K562 (cell line): ENCODE measurements at regions not wholly inside any gene's neighbourhood (a gene's known extent, or its start where the extent isn't known, plus 50 kb on each side); places are given as distances from the start of the nearest gene placed in this dataset.
A peak's percentile ranks its signal among the peaks of the same experiment; 100 is the strongest.

Experiments
- ATAC-seq: fragments of 200-7000 bp; cut with Tn5 transposase; 3 replicates; pipeline ENCODE4 v1.9.1; 2020; ENCODE audit warnings: moderate library complexity
- BruUV-seq: library from RNA; stranded (reverse); fragments of 400-500 nt; replicated peaks from 2 replicates; lab custom pipeline; 2021; lab: Mats Ljungman, UMichigan
- CTCF ChIA-PET: fragments of 300-600 bp; formaldehyde crosslinking; extraction: SDS; loops from one replicate; lab custom pipeline; 2021; ENCODE audit warnings: low intra/inter-chr PET ratio; lab: Yijun Ruan, JAX
- POLR2A ChIA-PET: fragments of 300-600, 350-650 bp; sonication (Branson Sonifier 250); formaldehyde crosslinking; extraction: SDS; loops from one replicate; lab custom pipeline; 2021; ENCODE audit warnings: antibody characterized with exemption, inconsistent platforms; lab: Yijun Ruan, JAX
- DNase-seq, 4 experiments: peaks; one replicate each; pipeline versions ENCODE4 v3.0.0 to v3.0.0-alpha.2; 2011 to 2018; ENCODE audit warnings: low spot score in 3 of 4, mixed read lengths in 3 of 4; ENCODE audit errors: extremely low read depth in 1 of 4
- FAIRE-seq: peaks from 2 replicates; lab custom pipeline; 2011; peaks lifted over from hg19 to GRCh38; lab: Jason Lieb, UNC
- H2AFZ ChIP-seq: 2 replicates; pipeline ENCODE4 v1.6.0; 2011; ENCODE audit warnings: low read depth, low read length, control low read depth, inconsistent platforms
- H3K27ac ChIP-seq: fragments of 200-600 bp; 3 replicates; pipeline ENCODE4 v1.8.0; 2011; ENCODE audit warnings: low read depth, mild to moderate bottlenecking, control low read depth, inconsistent platforms, low read length, moderate library complexity, mixed read lengths; ENCODE audit errors: extremely low read depth
- H3K27me3 ChIP-seq, 2 experiments: fragments of 300-600 bp in 1 of 2; 2 replicates in 1 of 2; 3 replicates in 1 of 2; pipeline versions ENCODE4 v1.6.0 to v1.8.0; 2011; ENCODE audit warnings: inconsistent platforms in 2 of 2, low read length in 2 of 2, mild to moderate bottlenecking in 1 of 2, mixed read lengths in 1 of 2, moderate library complexity in 1 of 2; ENCODE audit not compliant: control insufficient read depth in 2 of 2, insufficient read depth in 2 of 2
- H3K36me3 ChIP-seq: fragments of 300-600 bp; 3 replicates; pipeline ENCODE4 v1.8.0; 2011; ENCODE audit warnings: mild to moderate bottlenecking, low read length, inconsistent platforms; ENCODE audit not compliant: control insufficient read depth, insufficient read depth
- H3K4me1 ChIP-seq, 2 experiments: fragments of 200-600 bp in 1 of 2; replicated peaks in 1 of 2; 2 replicates in 1 of 2; 3 replicates in 1 of 2; pipeline versions ENCODE4 v1.5.1 to v1.8.0; 2011; ENCODE audit warnings: inconsistent platforms in 2 of 2, low read length in 2 of 2, mild to moderate bottlenecking in 1 of 2, mixed read lengths in 1 of 2, moderate library complexity in 1 of 2; ENCODE audit not compliant: control insufficient read depth in 2 of 2, insufficient read depth in 2 of 2
- H3K4me2 ChIP-seq: 2 replicates; pipeline ENCODE4 v1.6.1; 2011; ENCODE audit warnings: low read length, control low read depth, inconsistent platforms, mixed read lengths; ENCODE audit not compliant: insufficient read depth
- H3K4me3 ChIP-seq: fragments of 200-600 bp; sonication (generic), shearing (Covaris generic); 2 replicates; pipeline ENCODE4 v1.5.1; 2016; ENCODE audit warnings: control low read depth, inconsistent platforms
- H3K79me2 ChIP-seq: fragments of 200-600 bp; 3 replicates; pipeline ENCODE4 v1.8.0; 2011; ENCODE audit warnings: low read length, inconsistent platforms; ENCODE audit not compliant: control insufficient read depth, insufficient read depth
- H3K9ac ChIP-seq, 2 experiments: 2 replicates each; pipeline versions ENCODE4 v1.6.0 to v1.6.1; 2011; ENCODE audit warnings: low read depth in 2 of 2, low read length in 2 of 2, control low read depth in 1 of 2, inconsistent platforms in 1 of 2, mild to moderate bottlenecking in 1 of 2, mixed read lengths in 1 of 2; ENCODE audit not compliant: insufficient read depth in 1 of 2
- H3K9me1 ChIP-seq: one replicate; pipeline ENCODE4 v1.6.0; 2011; ENCODE audit warnings: inconsistent platforms, mild to moderate bottlenecking, low read length, moderate library complexity; ENCODE audit not compliant: control insufficient read depth, insufficient read depth
- H3K9me3 ChIP-seq: replicated peaks from 2 replicates; pipeline ENCODE4 v1.5.1; 2011; ENCODE audit warnings: low read depth, low read length, inconsistent platforms; ENCODE audit not compliant: control insufficient read depth, insufficient read depth
- H4K20me1 ChIP-seq: replicated peaks from 2 replicates; pipeline ENCODE4 v1.6.1; 2011; ENCODE audit warnings: low read length, inconsistent platforms, mixed read lengths; ENCODE audit not compliant: control insufficient read depth, insufficient read depth
- ARID3A ChIP-seq: IDR thresholded peaks from 2 replicates; pipeline ENCODE4 v1.6.1; 2012; ENCODE audit warnings: low read depth, low read length, improper control_type of control experiment, borderline replicate concordance
- CTCF ChIP-seq, 3 experiments: IDR thresholded peaks in 2 of 3; conservative IDR thresholded peaks in 1 of 3; 2 replicates each; pipeline ENCODE4 v1.5.1; 2011 to 2012; ENCODE audit warnings: low read length in 3 of 3, mild to moderate bottlenecking in 3 of 3, control low read depth in 2 of 3, improper control_type of control experiment in 1 of 3, inconsistent platforms in 1 of 3, low read depth in 1 of 3, mixed read lengths in 1 of 3, moderate library complexity in 1 of 3; ENCODE audit not compliant: insufficient read depth in 2 of 3
- RAD21 ChIP-seq, 2 experiments: fragments of 250-450 bp in 1 of 2; fragments of 450-650 bp in 1 of 2; sonication (Bioruptor Pico) in 1 of 2; formaldehyde crosslinking in 1 of 2; IDR thresholded peaks in 1 of 2; conservative IDR thresholded peaks in 1 of 2; 2 replicates each; pipeline versions ENCODE4 v1.4.0 to v1.8.0; 2020 to 2022; ENCODE audit warnings: mild to moderate bottlenecking in 2 of 2, moderate library complexity in 1 of 2
- REST ChIP-seq, 2 experiments: fragments of 450-650 bp; formaldehyde crosslinking in 1 of 2; IDR thresholded peaks; 2 replicates each; pipeline versions ENCODE4 v1.4.0 to v1.6.1; 2014 to 2020; ENCODE audit warnings: mild to moderate bottlenecking in 2 of 2, borderline replicate concordance in 1 of 2, low read depth in 1 of 2
- SMC3 ChIP-seq: conservative IDR thresholded peaks from 2 replicates; pipeline ENCODE4 v1.6.1; 2011; ENCODE audit warnings: low read depth, low read length, improper control_type of control experiment; ENCODE audit not compliant: insufficient read depth
- WGBS: fragments of 100-300 bp; shearing (Covaris generic); methylation state at CpG from one replicate; pipeline ENCODE4 v1.1.6; 2016; ENCODE audit warnings: low coverage, mixed read lengths; ENCODE audit not compliant: insufficient coverage; ENCODE audit errors: missing lambda C conversion rate; 5-methylcytosine and 5-hydroxymethylcytosine counted together
- in situ Hi-C: fragments of 300-500 bp; cut with MboI; formaldehyde crosslinking; loops from 4 replicates; pipeline ENCODE4 v1.15.0; 2018; ENCODE audit warnings: inconsistent platforms, mixed read lengths
- intact Hi-C: fragments of 100-400 bp; cut with micrococcal nuclease; formaldehyde crosslinking; loops from 2 replicates; pipeline ENCODE4 v1.14.2; 2022

GRCh38 chr6:98769546-98769945, 64.8 kb upstream of the POU3F2 start:
- H3K4me2 ChIP-seq: no peak overlapping the region
- POLR2A ChIA-PET: no interaction called here
- peak; percentile 19 to 57 (median 32) for DNase-seq
- 9% methylated on average over 1 of the region's 1 CpG for WGBS
- H3K9me3 ChIP-seq: no peaks in the 10 kb centered on the region
- intact Hi-C loops: loop anchor here (1.0 to 2.0 kb wide), 3 partner anchors 70 to 349 kb away; no protein-coding TSS in a partner anchor
- CTCF ChIA-PET: interaction anchor here (0.7 to 1.9 kb wide), 4 partner anchors 67 to 350 kb away, joined by 3 to 5 read pairs (median 4); no protein-coding TSS in a partner anchor
- no peak overlapping the region for H3K4me3 ChIP-seq
- ATAC-seq: peak; percentile 86
- H4K20me1 ChIP-seq: no peaks in the 10 kb centered on the region
- H3K36me3 ChIP-seq: no peaks in the 10 kb centered on the region
- no peak overlapping the region for H3K9ac ChIP-seq
- no peaks in the 10 kb centered on the region for H3K9me1 ChIP-seq
- H3K27ac ChIP-seq: no peak overlapping the region
- FAIRE-seq: peak; percentile 54
- in situ Hi-C loops: no loop called here
- H2AFZ ChIP-seq: no peak overlapping the region
- no TSS peak for BruUV-seq
- no peaks in the 10 kb centered on the region for H3K4me1 ChIP-seq
- TF ChIP-seq ARID3A (no peak), RAD21 (CRISPR knock-in tag; conservative IDR thresholded peaks at IDR 0.05 in 1 of 2, IDR thresholded peaks at IDR 0.05 in 1 of 2) (peak; percentile 43 to 78; a peak in 3 of 4 replicates), CTCF (IDR thresholded peaks at IDR 0.05 in 2 of 3, conservative IDR thresholded peaks at IDR 0.05 in 1 of 3; ENCODE audit: insufficient read depth in 2 of 3, low read depth in 1 of 3, low read length in 3 of 3) (peak; percentile 47 to 66 (median 57); a peak in 5 of 6 replicates), REST (IDR thresholded peaks at IDR 0.05; ENCODE audit: borderline replicate concordance) (peak; percentile 69; the same call in 1 of the 2 replicates), REST (CRISPR knock-in tag; IDR thresholded peaks at IDR 0.05; ENCODE audit: low read depth) (no peak), SMC3 (peak; percentile 57)
- TF ChIP-seq, all 486 proteins: peak for 4
- no peaks in the 10 kb centered on the region for H3K79me2 ChIP-seq
- H3K27me3 ChIP-seq: no peaks in the 10 kb centered on the region
